RPMI8226 (cell line): ENCODE measurements at regions not wholly inside any gene's neighbourhood (a gene's known extent, or its start where the extent isn't known, plus 50 kb on each side); places are given as distances from the start of the nearest gene placed in this dataset.
"Not testable (repeated sequence)": the region's sequence is repeated elsewhere in the genome, so short reads cannot be mapped to it uniquely, and the experiment has no call there.

Experiments used
- DNase-seq: peaks from one replicate; pipeline ENCODE4 v3.0.0-alpha.2; 2015

DNA sequence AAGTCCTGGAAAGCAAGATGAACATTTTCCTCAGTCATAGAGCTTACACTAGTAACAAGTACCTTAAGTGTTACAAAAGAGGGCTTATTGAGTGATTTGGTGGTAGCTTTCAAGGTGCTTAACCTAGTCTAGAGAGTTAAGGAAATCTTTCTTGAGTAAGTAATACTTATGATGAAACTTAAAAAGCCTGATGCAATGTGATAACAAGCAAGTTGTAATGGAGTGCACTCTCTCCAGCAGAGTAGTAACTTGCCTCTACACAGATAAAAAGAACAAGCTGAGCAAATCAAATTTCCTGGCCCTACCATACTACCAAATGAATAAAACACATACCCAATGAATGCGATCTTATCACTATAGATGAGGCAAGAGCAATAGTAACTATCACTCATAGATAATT lies 639.9 kb upstream of the FBXO33 start:
- DNase-seq, result no peak

DNA sequence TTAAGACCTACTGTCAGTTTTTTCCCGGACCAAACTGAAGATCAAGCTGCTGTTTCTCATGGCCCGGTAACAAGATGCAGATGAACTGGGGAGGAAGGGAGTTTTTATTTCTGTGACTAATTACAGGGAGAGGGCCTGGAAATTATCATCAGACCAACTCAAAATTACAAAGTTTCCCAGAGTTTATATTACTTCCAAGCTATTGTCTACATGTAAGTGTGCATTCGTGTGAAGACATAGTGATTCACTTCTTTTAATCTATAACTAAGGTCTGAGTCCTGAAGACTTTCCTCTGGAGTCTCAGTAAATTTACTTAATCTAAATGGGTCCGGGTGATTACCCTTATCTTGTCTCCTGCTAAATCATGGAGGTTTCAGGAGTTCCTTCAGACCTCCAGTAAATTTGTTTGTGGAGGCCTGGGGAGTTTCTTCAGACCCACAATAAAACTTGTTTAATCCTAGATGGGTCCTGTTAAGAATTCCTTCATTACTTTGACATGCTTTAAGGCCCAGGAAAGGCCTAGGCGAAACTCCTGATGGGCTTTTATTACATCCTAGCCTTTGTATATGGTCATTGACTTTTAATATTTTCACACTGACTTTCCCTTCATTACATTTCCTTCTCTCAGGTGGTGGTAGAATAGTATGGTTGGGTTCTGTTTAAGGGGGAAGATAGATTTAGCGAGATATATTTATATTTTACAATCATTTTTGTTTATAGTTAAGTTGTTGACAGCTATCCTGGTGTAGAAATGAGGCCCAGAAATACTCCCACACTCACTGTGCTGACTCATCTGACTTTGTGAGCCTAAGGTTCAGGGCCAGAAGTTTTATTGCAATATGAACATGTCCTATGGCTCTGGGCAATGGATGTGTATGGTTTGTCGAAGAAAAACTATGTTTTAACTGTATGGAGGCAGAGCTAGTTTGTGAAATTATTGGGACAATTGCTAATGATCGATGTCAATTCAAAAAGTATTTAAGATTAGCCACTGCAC lies 627.0 kb upstream of the FBXO33 start:
- no peak for DNase-seq

GRCh38 chr14:40053416-40053815 lies 621.2 kb upstream of the FBXO33 start:
- DNase-seq, result no peak

DNA sequence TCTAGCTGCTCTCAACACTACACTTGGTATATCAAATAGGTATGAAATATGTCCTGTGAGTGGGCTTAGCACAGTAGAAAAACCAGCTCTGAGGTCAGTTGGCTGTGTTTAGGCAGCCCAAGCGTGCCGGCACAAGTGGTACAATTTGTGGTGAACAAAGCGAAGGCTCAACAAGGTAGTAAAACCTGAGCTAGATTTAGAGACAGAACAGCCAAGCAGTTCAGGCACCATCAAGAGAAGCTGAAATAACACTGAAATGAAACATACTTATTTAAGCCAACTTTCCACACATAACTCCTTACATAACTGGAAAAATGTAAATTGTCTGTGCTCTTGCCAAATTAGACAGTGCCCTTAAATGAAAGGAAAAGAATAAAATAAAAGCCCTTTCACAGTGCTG lies 596.8 kb upstream of the FBXO33 start:
- no peak for DNase-seq

- DNase-seq, result no peak
Observed at GRCh38 chr14:40025101-40025500, 592.9 kb upstream of the FBXO33 start.

- no peak for DNase-seq
Observed at GRCh38 chr14:40010961-40011360, 578.7 kb upstream of the FBXO33 start.

DNA sequence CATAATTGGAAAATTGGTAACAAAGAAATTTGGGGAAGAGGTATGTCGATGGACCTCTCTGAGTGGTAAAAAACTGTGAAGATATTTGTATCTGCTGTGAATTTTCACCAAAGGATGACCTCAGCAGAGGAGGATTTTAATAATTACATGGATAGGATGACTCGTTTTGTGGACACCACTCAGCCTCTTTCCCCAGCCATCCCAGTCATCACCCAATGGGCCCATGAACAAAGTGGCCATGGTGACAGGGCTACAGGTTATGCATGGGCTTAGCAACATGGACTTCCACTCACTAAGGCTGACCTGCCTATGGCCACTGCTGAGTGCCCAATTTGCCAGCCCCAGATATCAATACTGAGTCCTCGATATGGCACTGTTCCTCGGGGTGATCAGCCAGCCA lies 577.5 kb upstream of the FBXO33 start:
- DNase-seq, result no peak

DNA sequence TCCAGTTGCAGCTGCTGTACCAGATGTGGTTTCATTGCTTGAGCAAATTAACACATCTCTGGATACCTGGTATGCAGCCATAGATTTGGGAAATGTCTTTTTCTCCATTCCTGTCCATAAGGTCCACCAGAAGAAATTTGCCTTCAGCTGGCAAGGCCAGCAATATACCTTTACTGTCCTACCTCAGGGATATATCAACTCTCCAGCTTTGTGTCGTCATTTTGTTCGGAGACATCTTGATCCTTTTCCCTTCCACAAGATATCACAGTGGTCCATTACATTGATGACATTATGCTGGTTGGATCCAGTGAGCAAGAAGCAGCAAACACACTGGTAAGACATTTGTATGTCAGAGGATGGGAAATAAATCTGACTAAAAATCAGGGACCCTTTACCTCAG lies 576.1 kb upstream of the FBXO33 start:
- DNase-seq, result not testable (repeated sequence)

GRCh38 chr14:40004871-40005500 lies 572.8 kb upstream of the FBXO33 start:
- DNase-seq, result no peak

DNA sequence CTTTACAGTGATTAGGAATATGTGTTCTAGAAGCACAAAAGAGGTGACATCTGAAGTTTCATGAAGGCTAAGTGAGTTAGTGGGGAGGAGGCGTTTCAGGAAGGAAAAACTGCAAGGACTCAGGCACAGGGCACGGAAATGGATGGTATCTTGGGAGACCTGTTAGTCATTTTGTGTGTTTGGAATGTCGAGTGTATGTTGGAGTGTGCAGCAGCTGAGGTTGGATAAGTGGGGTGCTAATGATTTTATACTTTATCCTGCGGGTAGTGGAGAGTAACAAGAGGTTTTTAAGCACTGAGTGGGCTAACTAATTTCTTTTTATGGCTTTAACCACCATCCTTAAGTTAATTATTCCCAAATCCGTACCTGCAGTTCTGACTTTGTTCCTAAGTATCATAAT lies 571.5 kb upstream of the FBXO33 start:
- DNase-seq, result no peak

GRCh38 chr14:39998854-39999253 lies 566.6 kb upstream of the FBXO33 start:
- DNase-seq, result no peak

DNA sequence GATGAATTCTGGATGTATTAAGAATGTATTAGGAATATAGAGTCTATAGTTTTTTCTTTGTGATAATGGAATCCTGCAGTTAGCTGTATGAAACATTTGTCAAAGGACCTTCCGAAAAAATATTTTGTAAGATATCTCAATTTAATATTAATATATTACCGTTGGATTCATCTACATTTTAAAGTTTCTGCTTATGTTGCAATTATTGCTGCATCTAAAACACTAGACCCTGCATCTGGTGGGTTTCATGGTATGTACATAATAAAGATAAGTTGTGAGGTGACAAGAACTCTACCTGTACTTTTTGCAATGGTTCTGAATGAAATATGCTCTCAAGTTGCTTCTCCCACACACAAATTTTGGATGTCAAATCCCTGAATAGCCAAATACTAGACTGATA lies 565.9 kb upstream of the FBXO33 start:
- no peak for DNase-seq

- DNase-seq, result no peak
Observed at GRCh38 chr14:39991041-39991440, 558.8 kb upstream of the FBXO33 start.

DNA sequence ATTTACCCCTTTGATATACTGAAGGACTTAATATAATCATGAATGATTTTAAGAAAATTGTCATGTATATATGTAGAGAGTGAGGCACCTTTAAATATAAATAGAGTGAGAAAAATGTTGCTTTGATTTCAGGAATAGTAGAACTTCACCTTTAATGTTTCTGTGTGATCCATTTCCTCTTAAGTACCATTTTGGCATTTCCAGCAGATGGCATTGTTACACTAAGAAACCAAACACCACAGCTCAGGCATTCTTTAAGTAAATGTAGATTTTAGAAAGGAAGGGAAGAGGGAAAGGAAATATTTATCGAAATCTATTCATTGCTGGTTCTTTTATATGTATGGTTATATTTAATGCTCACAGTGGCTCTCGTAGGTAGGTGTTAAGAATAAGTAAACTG lies 556.7 kb upstream of the FBXO33 start:
- DNase-seq, result peak; percentile 10

DNA sequence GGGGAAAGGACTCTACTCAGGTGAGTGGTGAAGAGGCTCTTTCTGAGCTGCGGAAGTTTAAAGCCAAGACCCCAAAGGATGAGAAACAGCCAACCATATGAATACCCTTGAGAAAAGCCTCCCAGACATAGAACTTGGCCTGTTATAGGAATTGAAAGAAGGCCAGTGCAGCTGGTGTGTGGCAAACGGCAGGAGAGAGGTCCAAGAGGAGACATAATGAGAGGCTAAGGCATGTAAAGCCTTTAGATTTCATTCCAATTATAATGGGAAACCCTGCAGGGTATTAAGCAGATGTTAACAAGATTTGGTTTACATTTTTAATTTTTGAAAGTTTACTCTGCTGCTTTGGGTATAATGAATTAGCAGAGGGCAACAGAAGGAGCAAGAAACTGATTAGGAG lies 552.1 kb upstream of the FBXO33 start:
- no peak for DNase-seq

DNA sequence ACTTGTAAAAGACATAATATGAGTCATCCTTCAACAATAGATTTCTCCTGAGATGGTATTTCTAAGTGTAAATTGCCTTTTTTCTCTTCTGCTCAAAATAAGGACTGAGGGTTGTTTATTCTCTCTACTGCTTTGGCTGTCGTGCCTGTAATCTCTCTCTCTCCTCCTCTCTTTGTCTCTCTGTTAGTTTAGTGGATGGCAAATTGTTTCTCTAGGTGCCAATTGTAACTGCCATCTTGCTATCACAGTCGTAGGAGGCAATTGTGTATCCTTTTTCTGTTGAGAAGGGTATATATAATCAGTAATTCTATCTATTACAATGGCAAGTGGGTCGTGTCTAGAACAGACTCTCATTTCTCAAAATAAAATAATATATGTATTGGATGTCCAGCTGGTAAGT lies 545.0 kb upstream of the FBXO33 start:
- DNase-seq, result no peak

DNA sequence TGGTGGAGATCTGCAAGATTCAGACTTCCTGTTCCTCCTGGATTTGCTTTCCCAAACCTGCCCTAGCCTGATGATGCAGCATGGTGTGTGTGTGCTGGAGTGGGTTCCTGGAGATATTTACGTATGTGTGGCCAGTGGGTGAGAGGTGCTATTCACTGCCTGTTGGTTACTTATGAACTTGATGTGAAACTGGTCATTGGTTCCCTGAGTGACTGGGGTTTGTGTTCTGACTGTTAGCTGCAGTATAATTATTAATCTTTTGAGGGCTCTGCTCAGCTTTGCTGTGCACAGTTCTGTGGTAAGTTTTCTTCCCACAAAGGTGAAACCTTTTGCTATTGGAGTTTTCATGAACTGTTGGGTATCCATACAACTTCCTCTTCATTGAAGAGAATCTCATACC lies 541.8 kb upstream of the FBXO33 start:
- no peak for DNase-seq

DNA sequence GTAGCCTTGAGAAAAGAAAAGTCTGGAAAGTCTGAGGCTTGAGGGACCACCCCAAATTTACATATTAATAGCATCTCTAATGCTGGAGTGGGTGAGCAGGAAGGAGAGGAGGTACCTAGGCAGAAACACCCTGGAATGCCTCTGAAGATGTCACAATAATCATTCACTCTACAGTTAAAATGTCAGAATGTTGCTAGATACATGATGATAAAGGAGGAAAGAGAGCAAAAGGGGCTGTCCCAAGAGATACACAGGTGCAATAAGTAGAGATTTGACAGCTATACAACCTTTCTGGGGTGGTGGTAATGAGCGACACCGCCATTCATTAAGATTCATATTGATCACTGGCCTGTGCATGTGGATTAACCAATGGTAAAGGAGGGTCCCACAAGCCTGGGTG lies 540.5 kb upstream of the FBXO33 start:
- DNase-seq, result no peak

GRCh38 chr14:39967885-39968284 lies 535.7 kb upstream of the FBXO33 start:
- no peak for DNase-seq

- DNase-seq, result no peak
Observed at GRCh38 chr14:39957987-39958386, 525.8 kb upstream of the FBXO33 start.

- no peak for DNase-seq
Observed at GRCh38 chr14:39957290-39957689, 525.1 kb upstream of the FBXO33 start.

- no peak for DNase-seq
Observed at GRCh38 chr14:39956372-39956771, 524.1 kb upstream of the FBXO33 start.

DNA sequence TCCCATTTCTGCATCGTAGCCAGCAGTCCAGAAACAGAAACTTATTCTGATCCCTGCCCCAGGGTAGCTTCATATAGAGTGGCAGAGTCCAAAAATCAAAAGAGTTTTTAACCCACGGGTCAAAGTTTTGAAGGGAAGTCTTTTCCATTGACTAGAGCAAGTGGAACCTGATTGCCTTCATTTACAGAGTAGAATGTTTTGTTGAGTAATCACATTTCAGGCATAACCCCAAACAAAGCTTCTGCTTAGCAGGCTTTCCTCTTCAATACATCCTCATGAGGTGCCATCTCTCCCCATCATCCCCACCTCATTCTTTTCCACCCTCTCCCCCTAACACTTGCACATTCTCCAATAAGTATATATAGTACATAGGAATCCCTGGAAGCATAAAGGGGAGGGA lies 516.0 kb upstream of the FBXO33 start:
- DNase-seq, result no peak

DNA sequence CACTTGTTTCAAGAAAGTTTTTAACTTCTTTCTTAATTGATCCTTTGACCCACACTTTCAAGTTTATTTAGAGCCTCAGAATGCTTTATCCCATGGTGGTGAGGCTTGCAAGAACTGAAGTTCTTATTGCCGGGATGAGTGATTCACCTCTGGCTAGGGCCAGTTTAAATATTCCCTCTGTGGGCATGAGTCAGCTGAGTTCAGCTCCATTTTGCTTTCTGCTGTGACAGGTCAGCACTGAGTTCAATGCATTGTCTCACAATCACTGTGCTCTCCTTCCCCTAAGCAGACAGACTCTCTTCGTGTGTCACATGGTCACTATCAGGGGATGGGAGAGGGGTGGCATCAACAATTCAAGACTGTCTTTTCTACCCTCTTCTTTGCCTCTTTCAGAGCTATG lies 514.6 kb upstream of the FBXO33 start:
- no peak for DNase-seq

DNA sequence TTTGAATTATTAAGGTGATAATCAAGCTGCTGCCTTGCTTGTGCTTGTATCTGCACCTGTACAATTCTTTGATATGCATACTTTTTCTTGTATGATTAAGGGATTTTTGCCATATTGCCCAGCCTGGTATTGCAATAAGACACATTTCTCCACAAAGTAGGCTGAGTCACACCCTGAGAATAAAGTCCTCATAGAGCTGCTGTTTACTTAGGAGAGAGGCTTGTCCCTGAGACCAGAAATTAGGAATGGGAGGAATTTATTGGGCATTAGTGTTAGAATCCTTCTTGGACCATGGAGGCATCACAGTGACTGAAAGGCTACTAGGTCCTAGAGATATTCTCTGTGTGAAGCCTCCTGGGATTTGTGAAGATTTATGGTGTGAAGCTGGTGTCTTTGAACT lies 506.8 kb upstream of the FBXO33 start:
- no peak for DNase-seq
